CD4-positive, alpha-beta T cell treated with Interleukin-10 for 1 hour (primary cell): ENCODE measurements at regions not wholly inside any gene's neighbourhood (a gene's known extent, or its start where the extent isn't known, plus 50 kb on each side); places are given as distances from the start of the nearest gene placed in this dataset.
"Not testable (repeated sequence)": the region's sequence is repeated elsewhere in the genome, so short reads cannot be mapped to it uniquely, and the experiment has no call there.

Experiments
- DNase-seq: peaks from one replicate; pipeline ENCODE4 v3.0.0-alpha.2; 2020

- no peak for DNase-seq
Observed at GRCh38 chr19:28549680-28550277, 663.2 kb downstream of the UQCRFS1 start.

DNA sequence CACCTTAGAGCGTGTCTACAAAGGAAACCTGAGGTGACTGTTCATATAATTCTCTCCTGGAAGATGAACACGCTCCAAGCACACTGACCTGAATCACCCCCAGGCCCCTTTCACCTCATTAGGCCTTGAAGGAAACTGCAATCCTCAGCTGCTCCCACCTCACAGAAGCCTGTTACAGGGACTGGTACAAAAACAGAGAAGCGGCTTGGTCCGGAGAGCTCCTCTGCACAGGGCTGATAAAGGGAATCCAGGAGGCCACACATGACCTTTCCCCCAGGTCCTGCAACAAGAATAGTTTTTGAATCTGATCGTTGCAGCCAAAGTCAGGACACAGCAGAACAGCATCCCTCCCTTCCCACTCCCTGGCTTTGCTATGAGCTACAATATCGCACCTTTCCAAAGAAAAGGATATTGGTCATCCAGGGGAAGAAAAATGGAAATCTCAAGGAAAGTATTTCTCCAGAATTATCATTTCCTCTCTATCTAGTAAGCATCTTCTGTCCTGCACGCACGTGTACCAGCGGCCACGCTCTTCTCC, 666.7 kb downstream of the UQCRFS1 start:
- no peak for DNase-seq

DNA sequence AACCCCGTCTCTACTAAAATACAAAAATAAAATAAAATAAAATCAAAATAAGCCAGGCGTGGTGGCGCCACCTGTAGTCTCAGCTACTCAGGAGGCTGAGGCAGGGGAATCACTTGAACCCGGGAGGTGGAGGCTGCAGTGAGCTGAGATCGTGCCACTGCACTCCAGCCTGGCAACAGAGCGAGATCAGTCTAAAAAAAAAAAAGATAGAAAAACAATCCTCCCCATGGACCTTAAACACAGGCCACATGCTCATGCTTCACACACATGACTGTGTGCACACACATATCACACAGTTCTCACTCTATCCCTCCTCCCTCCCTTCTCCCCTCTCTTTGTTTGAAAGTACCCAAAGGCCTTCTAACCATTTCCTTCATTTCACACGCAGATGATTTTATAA, 667.6 kb downstream of the UQCRFS1 start:
- DNase-seq, result not testable (repeated sequence)

GRCh38 chr19:28544451-28545261, 668.3 kb downstream of the UQCRFS1 start:
- DNase-seq, result no peak

- DNase-seq, result no peak
Observed at GRCh38 chr19:28543244-28543776, 669.6 kb downstream of the UQCRFS1 start.

DNA sequence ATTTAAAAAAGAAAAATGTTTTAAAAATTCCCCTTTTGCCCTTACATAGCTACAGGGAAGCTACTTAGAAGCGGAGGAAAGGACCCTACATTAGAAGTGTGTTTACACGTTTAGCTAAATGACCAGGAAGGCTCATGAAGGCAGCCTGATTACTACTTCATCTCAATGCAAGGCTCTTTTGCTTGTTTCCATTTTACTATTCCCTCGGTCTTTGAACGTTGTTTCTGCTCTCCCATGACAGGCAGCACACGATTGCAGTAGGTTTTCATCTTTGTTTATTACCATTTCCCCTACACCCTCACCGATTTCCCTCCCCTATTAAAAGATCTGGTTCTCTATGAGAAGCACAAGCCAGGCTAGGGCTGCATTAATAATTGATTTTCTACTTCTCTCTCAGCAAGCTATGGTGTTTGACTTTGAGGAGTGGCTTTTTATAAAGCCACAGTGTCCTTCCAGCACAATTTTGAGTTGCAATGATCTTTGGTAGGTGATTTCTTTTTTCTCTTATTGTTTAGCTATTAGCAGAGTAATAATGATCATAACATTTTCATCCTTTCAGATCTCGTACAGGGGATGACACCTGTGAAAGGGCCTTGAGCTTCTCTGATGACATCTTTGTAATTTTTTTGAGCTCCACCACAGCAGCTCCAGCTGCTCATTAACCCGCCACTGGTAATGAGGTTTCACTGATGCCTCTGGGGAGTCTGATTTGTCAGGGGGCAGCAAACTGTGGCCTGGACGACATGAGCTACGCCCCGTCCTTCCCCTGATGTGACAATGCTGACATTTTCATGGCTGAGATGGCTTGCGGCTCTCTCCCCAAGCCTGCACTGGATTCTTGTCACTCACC, 670.3 kb downstream of the UQCRFS1 start:
- no peak for DNase-seq

DNA sequence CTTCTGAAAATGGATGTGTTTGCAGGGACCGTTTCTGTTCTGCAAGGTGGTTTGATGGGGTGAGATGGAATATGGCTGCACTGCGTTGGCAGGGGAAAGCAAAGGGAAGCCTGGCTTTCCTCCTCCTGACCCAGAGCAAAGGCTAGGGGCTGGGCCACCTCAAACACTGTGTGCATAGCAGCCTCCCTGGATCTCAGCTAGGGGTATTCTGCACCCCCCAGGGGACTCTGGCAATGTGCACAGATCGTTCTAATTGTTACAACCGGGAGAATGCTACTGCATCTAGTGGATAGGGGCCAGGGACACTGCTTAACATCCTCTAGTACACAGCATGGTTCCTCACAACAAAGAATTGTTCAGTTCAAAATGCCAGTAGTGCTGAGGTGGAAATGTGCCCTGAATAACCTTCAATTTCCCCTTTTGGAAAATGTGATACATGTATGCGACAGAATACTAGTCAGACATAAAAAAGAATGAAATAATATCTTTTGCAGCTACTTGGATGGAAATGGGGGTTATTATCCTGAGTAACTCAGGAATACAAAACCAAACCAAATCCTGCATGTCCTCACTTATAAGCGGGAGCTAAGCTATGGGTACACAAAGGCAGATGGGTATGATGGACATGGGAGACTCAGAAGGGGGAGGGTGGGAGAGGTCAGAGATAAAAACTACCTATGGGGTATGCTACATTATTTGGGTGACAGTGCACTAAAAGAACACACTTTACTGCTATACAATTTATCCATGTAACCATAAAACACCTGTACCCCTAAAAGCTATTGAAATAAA, 671.2 kb downstream of the UQCRFS1 start:
- no peak for DNase-seq

GRCh38 chr19:28541029-28541428, 671.9 kb downstream of the UQCRFS1 start:
- DNase-seq, result no peak

- DNase-seq, result not testable (repeated sequence)
Observed at GRCh38 chr19:28540385-28540784, 672.6 kb downstream of the UQCRFS1 start.

- no peak for DNase-seq
Observed at GRCh38 chr19:28539759-28540158, 673.2 kb downstream of the UQCRFS1 start.

GRCh38 chr19:28538579-28538978, 674.4 kb downstream of the UQCRFS1 start:
- not testable (repeated sequence) for DNase-seq

DNA sequence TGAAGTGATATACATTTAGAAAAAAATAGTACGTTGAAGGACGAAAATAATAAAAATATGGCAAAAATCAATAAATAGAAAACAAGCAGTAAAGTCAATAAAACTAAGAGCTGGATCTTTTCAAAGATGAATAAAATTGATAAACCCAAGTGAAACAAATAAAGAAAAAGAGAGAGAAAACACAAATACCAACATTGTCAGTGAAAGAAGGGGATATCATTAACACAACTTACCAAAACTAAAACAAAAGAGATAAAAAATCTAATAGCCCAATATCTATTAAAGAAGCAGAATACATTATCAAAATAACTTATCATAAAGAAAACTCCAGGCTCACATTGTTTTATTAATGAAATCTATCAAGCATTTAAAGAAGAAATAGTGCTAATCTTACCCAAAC, 675.1 kb downstream of the UQCRFS1 start:
- no peak for DNase-seq

DNA sequence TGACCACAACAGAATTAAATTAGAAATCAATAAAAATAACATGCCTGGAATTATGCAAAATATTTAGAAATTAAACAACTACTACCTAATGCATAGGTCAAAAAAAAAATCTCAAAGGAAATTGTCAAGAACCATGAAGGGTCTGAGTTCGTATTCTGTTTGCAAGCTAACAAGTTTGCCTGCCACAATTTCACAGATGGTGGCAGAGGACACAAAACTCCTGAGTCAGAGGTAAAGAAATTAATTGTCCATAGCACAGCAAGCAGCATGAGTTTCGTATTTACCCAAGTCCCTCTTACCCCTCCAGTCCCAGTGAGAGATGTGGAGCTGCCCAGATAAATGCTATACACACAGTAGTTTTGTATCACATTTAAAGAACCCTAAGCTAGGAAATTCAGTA, 675.9 kb downstream of the UQCRFS1 start:
- DNase-seq, result no peak

GRCh38 chr19:28535352-28535775, 677.6 kb downstream of the UQCRFS1 start:
- DNase-seq, result no peak

- no peak for DNase-seq
Observed at GRCh38 chr19:28534766-28535351, 678.1 kb downstream of the UQCRFS1 start.

- DNase-seq, result no peak
Observed at GRCh38 chr19:28532765-28533341, 680.1 kb downstream of the UQCRFS1 start.

GRCh38 chr19:28531979-28532378, 681.0 kb downstream of the UQCRFS1 start:
- no peak for DNase-seq

DNA sequence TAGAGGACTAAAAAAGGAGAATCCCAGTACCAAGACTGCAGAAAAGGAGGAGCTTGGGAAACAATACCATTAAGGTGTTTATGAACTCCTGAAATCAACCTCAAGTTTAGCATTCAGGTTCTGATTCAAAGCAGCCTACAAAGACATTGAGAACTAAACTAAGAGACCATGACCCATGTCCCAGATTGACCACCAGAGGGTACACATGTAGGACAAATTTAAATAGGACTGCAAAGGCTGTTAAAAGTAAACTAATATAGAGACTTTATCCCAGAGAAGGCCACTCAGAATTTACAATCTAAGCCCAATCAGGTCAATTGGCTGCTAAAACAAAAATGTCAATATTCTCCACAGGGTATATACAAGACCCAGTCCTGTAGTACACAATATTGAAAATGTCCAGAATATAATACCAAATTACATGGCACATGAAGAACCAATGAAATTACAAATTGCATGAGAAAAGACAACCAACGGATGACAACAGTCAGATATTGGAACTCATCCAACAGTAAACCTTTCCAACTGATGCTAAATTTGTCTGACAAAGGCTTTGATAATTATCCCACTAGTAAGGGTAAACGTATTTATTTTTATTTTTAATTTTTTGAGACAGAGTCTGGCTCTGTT, 682.4 kb downstream of the UQCRFS1 start:
- DNase-seq, result no peak

- DNase-seq, result no peak
Observed at GRCh38 chr19:28526038-28526437, 686.9 kb downstream of the UQCRFS1 start.

DNA sequence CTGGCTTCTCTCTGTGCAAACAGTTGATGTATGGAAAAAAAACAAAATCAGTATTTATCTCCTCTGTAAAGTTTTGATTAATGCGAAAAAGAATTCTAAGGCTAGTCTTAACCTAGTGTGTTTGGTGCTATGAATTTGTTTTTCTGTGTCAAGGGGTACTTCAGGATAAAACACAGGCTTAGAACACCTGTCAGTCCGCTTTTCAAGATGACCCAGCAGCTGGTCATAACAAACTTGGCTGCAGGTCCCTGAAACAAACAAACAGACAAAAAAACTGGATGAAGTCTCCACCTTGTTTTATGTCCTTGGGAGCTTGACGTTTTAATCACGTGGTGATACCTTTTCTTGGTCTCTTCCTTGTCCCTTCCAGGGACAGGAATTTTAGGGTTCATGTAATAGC, 689.3 kb downstream of the UQCRFS1 start:
- DNase-seq, result no peak

DNA sequence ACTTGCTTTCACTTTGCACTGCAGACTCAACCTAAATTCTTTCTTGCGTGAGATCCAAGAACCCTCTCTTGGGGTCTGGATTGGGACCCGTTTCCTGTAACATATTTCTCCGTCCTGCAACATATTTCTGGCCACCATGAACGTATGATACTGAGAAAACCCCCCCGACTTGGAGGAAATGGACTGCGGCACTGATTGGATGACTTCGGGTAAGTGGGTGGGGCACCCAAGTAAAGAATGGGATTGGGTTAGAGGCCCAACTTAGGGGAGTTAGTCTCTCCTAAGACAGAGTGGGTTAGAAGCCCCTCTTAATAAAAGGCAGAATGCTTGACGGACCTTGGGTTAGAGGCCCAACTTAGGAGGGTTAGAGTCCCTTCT, 690.4 kb downstream of the UQCRFS1 start:
- DNase-seq, result no peak
